HG03064 (cell line): ENCODE measurements at regions not wholly inside any gene's neighbourhood (a gene's known extent, or its start where the extent isn't known, plus 50 kb on each side); places are given as distances from the start of the nearest gene placed in this dataset.
"Not testable (repeated sequence)": the region's sequence is repeated elsewhere in the genome, so short reads cannot be mapped to it uniquely, and the experiment has no call there.

Experiments
- ATAC-seq: cut with Tn5 transposase; IDR thresholded peaks from one replicate; pipeline ENCODE4 v1.9.1; 2021; ENCODE audit warnings: low read depth; ENCODE audit not compliant: unreplicated experiment

DNA sequence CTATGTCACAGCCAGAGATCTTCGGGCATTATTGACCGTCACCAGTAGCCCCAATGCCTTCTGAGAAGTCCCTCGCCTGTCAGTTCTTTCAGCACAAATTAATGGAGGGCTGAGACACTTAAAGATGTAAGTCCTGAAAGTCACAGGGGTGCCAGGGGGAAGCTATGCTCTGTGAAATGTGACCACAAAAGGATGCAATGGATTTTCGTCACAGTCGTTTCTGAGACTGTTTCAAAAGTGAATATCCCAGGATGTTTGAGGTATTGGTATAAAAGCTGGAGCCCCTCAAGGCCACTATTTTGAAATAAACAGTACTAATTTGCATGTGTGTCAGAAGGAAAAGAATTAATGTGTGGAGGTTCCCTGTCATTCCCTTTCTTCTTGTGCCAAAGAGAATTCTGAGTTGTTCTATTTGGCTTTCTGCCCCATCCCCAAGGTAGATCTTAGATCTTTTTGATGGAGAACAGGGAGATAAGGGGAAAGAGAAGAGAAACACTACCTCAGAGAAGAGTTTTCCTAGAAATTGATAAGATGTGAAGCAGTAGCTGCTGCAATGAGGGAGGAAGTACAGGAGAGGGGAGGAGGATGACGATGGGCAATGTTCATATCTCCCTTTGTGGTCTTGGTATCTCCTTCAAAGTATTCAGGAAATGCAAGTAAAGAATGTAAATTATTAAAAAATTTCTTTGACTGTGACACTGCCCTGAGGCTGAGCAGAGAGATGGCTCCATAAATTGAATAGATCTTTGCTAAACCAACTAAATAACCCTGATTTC lies 101.8 kb upstream of the NAP1L1 start:
- ATAC-seq, result no peak

DNA sequence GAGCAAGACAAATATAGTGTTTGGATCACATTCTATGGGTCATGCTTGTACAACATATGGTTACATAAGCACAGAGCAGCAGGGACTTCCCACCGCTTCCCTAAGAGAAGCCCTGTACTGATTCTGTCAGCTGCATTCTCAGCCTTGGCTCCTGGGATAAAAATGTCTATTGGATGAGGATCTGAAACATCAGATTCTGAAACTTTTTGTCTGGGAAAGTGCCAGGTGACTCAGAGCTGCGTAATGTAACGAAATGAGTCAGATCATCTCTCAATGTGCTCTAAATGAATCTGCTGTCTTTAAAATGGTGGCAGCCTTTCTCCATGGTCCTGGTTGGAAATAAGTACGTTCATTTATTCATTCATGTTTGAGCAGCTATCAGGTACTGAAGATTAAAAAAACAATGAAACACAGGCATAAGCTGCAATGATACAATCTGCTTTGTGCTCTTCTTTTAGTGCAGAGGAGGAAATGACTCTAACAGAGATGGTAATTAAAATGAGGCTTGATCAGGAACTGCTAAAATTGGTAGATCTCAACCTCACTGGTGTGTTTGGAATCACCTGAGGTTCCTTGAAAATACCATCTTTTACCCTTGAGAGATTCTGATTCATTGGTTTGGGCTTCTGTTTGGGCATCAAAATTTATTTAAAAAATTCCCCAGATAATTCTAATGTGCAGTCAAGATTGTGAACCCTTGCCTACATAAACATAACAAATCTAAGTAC lies 99.1 kb upstream of the NAP1L1 start:
- ATAC-seq, result peak; percentile 80

DNA sequence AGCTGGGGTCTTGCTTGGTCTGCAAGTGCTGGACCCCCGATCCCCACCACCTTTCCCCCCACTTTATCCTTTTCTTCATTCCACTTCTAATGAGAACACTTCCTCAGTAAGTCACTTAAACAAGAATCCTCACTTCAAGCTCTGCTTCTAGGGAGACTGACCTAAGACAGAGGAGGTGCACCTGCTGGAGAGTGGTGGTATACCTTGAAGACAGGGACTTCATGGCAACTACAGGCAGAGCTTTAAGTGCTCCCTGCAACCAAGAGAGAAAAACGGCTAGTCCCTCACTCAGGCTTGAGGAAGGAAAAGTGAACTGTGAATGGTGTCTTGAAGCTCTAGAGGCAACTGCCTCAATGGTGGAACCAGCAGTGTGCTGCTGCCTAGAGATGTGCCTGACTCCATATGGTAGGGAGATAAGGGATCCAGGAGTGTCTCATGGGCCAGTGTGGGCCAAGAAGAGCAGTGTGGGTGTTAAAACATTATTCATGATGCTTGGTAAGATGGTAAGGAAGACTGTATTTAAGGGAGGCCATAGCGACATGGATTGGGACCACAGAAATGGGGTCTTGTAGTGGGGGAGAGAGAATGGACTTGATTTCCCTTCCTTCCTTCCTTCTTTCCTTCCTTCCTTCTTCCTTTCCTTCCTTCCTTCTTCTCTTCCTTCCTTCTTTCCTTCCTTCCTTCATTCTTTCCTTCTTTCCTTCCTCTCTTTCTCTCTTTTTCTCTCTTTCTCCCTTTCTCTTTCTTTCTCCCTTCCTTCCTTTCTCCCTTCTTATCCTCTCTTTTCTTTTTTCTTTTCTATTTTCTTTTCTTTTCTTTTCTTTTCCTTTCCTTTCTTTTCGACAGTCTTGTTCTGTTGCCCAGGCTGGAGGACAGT lies 96.2 kb upstream of the NAP1L1 start:
- ATAC-seq, result no peak

DNA sequence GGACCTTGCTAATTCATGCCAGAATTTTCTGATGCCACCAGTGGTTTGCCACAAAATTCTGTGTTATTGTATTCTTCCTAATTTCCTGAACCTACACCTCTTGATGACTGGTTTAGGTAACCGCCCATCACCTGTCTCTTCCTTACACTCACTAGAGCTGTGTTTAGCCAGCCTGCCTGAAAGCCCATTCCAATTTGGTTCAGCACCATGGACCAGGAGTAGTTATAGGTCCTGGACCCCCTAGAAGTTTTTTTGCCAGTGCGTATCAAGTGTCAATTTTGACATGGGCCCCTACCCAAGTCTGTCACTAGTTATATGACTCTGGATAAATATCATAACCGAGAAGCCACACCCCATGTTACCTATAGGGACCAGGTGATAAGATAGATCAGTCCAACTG lies 94.0 kb upstream of the NAP1L1 start:
- ATAC-seq, result no peak

DNA sequence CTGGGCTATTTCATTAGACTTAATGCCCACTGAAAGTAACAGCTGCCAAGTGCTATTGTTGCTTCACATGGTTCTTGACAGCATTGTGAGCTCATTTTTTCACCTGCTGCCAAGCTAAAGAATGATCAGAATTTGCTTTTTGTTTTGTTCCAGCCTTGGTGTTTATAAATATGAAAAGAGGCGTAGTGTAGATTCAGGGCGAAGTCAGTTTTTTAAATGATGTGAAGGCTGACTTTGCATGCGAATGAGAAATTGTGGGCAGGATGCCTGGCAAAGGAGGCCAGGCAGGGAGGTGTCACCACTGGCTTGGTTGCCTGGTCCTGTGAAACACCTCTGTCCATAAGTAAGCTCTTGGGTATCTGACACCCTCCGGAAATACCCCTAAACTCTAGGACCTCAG lies 93.3 kb upstream of the NAP1L1 start:
- no peak for ATAC-seq

DNA sequence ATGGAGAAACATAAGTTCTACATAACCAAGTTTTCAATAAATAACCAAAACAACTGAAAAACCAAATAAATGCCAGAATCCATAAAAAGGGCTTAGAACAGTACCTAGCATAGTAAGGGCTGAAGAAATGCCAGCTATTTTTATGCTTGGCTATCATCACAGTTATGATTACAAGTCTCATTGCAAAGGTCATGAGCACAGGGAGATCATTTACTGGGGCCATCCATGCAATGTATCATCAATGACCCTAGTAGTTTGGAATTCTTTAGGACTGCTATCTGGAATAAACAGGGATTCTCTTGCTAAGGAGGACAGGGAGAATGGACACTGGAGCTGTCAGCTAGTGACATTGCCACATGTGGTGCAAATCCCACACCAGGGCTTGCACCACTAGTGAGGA lies 92.5 kb upstream of the NAP1L1 start:
- ATAC-seq, result no peak

DNA sequence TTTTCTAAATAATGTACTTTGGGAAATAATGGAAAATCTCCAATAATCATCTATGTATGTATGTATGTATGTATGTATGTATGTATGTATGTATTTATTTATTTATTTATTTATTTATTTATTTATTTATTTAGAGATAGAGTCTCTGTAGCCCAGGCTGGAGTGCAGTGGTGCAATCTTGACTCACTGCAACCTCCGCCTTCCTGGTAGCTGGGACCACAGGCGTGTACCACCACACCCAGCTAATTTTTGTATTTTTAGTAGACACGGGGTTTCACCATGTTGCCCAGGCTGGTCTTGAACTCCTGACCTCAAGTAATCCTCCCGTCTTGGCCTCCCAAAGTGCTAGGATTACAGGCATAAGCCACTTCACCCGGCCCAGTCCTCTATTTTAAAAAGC lies 91.5 kb upstream of the NAP1L1 start:
- ATAC-seq, result not testable (repeated sequence)

DNA sequence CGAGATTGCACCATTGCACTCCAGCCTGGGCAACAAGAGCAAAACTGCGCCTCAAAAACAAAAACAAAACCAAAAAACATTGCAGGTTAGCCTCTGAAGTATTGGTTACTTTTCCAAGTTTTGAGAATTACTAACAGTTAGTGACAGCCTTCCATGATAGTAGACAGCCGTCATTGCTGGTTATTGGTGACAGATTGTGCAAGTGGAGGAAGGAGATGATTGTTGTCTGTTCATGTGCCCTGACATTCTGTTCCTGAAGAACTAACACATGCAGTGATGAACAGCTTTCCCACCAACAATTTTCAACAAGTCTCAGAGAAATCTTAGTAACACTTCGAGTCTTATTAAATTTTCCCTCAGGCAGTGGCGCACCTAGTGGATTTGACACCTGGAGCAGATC lies 89.3 kb upstream of the NAP1L1 start:
- no peak for ATAC-seq

DNA sequence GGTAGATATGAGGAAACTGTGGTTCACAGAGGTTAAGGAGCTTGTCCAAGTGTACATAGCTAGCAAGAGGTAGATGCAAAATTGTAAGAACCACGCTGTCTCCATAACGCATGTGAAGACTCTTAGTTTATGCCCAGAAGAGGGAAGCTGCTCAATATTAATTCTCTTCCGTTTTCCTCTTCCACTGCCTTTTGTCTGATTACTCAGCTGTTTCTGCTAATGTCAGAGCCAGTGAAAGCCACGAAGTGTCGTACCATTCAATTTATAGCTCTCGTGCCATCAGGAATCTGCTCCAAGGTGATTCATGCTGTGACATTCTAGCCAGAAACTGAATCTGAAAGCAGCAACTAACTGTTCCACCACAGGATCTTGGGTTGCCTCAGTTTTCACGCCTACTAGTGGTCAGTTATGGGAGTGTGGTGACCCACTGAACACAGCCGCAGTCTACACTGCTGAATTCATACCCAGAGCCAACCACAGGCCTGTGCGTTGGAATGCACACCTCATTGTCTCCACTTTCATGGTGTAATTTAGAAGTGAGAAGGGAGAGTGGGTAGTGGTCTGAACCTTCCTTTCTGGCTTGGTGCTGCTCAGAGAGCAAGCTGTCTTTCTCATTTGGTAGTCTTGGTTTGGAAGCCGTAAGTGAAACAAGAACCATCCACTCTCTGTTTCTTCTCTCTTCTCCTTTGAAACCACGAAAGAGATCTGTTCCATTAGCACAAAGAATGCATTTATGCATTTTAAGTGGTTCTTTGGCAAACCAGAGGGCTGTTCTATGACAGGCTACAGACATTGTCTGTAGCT lies 74.2 kb upstream of the NAP1L1 start:
- ATAC-seq, result peak; percentile 97

DNA sequence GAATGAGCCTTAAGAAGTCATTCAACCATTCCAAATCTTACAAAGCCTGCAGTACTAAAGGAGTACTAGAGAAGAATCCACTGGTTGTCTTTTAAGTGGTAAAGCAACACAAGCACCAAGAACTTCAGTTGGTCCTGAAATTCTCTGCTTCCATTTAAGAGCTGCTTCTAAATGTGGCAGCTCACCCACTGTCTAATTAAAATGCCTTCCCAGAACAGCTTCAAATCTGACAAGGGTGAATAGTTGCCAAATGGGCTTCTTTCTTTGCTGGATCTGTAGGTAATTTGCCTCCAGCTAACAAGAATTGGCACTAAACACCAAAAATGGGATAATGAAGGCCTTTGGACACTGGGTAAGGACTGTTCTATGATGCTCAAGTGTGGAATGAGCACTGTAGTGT lies 72.2 kb upstream of the NAP1L1 start:
- ATAC-seq, result no peak

DNA sequence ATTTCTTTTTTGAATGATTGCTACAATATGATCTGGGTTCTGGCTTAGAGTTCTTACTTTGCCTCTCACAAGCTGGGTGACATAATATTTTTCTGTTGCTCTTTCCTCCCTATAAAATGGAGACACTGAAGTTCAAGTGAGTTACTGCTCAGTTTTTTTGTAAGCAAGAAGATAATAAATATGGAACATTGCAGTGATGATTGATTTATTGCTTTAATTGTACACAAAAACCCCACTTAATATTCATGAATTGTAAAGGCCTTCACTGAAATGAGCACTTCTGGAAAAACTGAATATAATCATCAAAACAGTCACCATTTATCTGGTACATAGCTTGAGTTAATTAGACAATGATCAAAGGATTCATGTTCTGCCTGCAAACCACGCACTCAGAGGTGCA lies 71.8 kb upstream of the NAP1L1 start:
- no peak for ATAC-seq

DNA sequence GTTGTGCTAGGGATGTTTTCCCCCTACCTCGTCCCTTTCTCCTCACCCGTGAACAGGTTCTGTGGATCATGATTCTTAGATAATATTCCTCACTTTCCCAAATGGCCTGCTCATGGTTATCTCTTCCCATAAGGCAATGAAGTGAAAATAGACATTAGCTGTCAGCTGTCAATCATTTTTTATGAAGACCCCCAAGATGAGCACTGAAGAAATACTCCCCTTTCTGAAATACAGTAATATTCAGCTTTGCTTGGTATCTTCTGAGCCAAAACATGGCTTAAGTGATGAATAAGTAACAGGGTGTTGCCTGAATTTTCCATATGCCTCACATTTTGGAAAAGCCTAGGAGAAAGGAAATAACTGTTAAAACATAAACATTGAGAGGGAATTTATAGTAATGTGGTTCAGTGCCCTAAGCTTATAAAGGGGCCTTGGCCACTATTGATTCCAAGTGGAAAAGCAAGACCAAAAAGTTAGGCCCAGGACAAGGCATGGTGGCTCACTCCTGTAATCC lies 70.7 kb upstream of the NAP1L1 start:
- ATAC-seq, result no peak

DNA sequence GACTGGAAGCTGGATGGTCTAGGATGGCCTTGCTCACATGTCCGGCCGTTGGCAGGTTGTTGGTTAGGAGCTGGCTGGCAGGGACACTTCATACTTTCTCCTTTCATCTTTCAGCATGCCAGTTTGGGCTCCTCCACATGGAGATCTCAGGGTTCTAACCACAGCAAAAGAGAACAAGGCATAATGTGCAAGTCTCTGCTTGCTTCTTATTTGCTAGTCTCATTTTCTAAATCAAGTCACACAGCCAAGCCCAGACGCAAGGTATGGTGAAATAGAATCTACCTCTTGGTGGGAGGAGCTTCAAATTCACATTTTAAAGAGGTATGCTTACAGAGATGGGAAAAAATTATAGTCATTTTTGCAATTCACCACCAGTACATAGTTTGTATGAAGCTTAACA lies 69.1 kb upstream of the NAP1L1 start:
- no peak for ATAC-seq

DNA sequence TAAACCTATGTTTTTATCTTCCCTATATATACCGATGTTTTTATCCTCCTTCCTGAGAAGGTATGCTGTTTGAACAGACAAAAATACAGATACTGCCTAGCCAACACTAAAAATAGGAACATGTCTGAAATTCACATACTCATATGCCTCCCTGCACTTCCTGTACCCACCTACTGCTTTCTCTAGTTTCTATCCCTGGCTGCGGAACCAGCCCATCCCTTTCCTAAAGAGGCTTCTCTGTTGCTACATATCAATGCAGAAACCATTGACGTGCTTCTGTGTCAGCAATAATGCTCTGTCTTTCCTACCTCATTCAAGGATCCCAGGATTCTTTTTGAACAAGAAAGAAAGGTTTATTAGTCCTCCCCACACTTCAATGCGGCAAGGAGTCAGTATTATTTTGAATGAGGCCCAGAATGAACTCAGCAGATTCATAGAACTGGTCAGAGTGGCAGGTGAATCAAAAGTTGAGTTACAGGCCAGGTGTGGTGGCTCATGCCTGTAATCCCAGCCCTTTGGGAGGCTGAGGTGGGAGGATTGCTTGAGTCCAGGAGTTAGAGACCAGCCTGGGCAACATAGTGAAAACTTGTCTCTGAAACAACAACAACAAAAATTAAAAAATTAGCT lies 67.8 kb upstream of the NAP1L1 start:
- peak; percentile 78 for ATAC-seq

DNA sequence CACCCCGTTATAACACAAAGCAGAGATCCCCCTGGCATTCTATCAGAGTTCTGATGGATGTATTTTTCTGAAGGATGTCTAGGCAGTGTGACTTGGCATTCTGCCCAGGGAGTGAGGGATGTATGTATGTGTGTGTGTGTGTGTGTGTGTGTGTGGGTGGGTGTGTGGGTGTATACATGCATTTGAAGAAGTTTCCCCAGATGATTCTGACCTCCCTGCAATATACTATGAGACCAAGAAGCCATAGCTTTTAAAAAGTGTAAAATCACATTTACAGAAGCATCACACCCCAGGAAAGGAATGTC lies 59.7 kb upstream of the NAP1L1 start:
- no peak for ATAC-seq

DNA sequence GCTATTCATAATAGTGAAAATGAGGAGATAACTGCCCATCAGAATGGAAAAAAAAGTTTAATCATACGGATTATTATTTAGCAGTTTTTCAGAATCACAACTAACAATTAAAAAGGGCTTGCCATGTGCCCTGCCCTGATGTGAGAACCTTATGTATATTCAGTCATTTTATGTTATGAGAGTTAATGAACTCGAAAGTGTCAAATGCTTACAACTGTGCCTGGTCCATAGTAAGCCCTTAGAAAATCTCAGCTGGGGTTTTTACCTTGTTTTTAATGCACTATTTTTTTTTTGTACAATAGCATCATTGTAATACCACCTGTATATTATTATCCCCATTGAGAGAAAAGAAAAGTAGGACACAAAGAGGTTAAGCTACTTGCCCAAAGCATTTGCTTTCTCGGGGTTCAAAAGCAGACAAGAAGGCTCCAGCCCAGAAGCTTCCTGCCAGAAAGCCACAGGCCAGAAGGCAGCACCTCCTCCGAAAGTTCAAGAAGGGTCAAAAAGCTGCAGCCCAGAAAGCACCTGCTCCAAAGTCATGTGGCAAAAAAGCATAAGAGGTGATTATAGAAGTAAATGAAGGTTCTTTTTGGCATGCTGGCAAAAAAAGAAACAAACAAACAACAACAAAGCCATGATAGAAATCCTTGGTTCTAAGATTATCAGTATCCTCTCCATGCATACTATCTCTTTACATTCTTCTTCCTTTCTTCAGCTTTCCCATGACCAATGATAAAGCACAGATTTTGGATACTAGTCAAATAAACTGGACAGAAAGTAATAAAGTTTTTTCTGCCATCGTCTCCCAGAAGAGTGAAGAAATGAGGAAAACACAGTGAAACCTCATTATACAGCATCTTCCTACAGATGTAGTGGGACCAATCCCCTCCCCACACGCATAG lies 59.1 kb upstream of the NAP1L1 start:
- peak; percentile 97 for ATAC-seq

DNA sequence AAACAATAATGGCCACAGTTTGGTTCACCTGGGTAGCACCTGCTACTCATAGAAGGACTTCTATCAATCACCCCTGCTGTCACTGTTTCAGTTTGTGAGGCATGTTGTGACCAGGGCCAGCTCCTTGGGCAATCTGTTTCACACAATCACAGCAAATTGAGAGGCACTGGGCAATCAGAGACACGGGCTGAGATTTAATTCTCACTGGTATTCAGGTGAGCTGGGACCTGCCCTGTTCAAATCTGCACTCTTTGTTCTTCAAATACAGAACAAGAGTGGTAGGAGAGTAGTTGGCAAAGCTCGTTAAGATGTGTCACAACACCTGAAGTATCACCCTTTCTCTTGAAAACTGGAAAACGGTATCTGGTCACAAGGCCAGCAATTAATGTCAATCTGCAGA lies 57.8 kb upstream of the NAP1L1 start:
- no peak for ATAC-seq

DNA sequence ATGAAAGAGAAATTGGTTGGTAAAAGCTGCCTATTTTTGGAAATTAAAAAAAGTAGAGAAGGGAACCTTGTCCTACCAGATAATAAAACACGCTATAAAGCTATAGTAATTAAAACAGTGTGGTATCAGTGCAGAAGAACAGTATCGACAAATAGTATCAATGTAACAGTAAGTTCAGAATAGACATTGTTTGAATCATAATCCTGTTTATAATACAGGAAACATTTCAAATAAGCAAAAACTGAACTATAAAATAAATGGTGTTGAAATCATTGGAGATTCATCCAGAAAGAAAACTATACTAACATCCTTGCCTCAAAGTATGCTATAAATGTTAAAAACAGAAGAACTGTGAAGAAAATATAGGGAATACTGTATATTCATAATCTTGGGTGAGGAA lies 54.2 kb upstream of the NAP1L1 start:
- no peak for ATAC-seq

DNA sequence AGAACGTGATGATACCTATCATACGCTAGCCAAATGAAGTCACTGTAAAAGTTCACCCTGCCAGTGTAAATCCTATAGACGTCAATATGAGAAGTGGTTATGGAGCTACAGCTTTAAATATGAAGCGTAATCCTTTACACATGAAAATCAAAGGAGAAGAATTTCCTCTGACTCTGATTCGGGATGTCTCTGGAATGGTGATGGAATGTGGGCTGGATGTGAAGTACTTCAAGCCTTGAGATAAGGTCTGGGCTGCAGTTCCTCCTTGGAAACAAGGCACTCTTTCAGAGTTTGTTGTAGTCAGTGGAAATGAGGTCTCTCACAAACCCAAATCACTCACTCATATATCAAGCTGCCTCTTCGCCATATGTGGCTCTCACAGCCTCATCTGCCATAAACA lies 53.1 kb upstream of the NAP1L1 start:
- no peak for ATAC-seq
